GM19372 (cell line): ENCODE measurements at regions not wholly inside any gene's neighbourhood (a gene's known extent, or its start where the extent isn't known, plus 50 kb on each side); places are given as distances from the start of the nearest gene placed in this dataset.
"Not testable (repeated sequence)": the region's sequence is repeated elsewhere in the genome, so short reads cannot be mapped to it uniquely, and the experiment has no call there.

Experiments
- ATAC-seq: cut with Tn5 transposase; IDR thresholded peaks from one replicate; pipeline ENCODE4 v1.9.1; 2021; ENCODE audit warnings: mild to moderate bottlenecking, low read depth, moderate library complexity; ENCODE audit not compliant: unreplicated experiment

DNA sequence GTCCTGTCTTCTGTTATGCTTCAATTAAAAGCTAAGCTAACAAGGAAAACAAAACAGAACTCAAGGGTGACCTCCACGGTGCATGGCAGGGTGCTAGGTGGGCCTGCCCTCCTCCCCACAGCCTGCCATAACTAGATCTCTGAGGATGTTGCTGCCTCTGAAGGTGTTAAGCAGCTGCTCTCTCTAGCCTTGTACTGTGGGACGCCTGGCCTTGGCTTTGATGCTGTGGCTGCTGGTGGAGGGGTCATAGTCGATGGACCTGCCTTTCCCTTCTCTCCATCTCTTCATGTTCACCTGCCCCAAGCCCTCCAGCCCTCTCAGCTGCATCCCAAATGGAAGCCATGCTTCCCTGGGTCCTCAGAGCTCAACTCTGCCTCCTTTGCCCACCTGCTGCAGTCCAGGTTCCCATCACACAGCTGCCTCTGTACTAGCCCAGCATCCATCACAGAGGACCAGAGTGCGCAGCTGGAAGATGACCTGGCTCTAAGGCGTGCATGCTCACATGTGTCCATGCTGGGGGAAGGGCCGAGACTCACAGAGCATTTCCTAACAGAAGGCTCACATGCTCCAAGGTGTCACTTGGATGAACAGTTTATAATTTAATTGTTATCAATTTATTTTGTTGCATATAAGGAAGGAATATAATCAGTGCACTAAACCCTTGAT, 180.3 kb upstream of the E2F8 start:
- ATAC-seq, result no peak

DNA sequence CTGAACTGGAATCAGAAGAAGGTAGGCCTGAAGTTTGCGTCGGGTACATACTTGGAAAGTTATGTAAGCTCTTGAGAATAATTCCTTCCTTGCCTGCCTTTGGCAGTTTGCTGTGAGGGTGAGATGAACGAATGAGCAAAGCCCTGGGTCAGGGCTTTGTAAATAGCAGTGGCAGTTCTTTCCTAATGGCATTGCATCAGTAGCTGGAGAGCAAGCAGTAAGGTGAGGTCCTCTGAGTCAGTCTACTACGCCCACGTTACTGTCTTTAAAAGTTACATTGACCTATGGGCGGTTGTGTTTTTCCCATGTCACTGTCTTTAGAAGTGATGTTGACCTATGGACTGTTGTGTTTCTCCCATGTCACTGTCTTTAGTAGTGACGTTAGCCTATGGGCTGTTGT, 179.1 kb upstream of the E2F8 start:
- ATAC-seq, result no peak

DNA sequence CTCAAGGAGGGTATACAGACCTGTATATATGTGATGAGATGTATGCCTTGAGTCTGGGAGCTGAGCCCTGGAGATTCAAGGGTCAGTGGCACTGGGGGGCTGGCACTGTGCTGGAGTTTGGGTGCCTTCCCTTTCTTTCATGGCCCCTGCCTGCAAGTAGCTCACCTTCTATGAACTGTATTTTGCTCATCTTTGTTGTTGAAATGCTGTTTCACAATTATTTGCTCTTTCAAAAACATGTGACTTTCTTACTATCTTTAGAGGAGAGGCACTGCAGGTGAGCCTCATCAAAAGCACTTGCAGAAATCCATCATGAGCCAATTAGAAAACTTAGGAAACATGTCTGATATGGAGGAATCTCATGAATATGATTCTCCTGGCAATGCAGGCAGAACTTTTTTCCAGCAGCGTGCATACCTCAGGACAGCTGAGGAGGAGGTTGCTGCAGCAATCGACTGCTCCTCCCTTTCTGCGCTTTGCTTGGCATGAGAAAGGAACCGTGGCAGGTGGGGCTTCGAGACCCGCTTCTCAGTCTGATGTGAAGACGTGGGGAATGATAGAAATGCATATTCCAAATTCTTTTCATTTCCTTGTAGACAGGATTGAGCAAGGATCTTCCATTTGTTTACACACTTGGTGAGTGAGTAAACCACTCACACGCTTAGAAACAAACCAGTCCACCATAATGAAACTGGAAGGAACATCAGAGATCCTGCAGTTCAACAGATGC, 178.4 kb upstream of the E2F8 start:
- no peak for ATAC-seq

DNA sequence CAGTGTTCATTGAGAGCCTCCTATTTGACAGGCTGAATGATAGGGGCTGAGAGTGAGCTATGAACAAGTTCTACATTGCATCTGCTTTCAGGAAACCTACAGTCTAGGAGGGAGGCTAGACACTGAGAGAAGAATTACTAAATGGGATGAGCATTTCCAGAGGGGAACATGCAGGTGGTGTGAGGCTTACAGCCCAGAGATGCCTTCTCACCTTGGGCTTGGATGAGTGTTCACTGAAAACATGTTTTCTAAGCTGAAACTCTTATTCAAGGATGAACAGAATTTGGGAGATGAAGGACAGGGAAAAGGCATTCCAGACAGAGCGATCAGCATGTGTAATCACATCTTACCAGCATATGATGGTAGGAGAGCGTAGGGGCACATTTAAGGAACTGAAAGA, 177.5 kb upstream of the E2F8 start:
- ATAC-seq, result no peak

DNA sequence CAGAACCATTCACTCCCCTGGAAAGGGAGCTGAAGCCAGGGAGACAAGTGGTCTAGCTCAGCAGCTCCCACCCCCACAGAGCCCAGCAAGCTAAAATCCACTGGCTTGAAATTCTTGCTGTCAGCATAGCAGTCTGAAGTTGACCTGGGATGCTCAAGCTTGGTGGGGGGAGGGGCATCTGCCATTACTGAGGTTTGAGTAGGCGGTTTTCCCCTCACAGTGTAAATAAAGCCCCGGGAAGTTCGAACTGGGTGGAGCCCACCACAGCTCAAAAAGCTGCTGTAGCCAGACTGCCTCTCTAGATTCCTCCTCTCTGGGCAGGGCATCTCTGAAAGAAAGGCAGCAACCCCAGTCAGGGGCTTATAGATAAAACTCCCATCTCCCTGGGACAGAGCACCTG, 171.3 kb upstream of the E2F8 start:
- ATAC-seq, result not testable (repeated sequence)

DNA sequence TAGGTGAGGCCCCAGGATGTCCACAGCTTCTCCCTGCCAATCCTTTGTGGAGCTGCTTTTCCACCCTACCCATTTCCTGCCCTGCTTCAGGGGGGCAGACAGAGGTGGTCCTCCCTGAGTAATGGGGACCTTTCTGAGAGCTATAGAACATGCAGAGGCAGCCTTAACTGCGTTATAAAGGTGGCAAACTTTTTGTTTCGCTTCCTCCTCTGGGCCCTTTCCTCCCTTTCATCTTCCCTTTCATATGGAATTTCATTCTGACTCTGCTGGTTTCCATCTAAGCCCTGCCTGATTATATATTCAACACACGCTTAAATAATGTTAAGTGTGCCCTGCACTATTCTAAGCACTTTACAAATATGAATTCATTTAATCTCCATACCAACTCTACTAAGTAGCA, 169.3 kb upstream of the E2F8 start:
- ATAC-seq, result no peak

DNA sequence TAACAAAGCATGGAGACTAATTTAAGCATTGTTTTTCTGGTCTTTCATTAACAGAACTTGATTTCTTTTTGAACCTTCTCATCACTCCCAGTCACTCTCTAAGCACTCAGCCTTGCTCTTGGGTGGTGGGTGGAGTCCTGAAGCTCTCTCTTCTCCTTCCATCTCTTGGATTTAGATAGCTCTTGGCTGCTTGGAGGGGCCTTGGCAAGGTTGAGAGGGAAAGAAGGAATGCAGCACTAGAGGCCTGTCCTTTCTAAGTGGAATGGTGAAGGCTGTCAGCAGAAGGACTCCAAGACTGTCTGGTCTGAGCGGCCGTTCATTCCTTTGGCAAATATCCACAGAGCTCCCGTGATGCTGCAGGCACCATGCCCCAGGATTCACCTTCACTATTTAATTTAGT, 168.6 kb upstream of the E2F8 start:
- no peak for ATAC-seq

DNA sequence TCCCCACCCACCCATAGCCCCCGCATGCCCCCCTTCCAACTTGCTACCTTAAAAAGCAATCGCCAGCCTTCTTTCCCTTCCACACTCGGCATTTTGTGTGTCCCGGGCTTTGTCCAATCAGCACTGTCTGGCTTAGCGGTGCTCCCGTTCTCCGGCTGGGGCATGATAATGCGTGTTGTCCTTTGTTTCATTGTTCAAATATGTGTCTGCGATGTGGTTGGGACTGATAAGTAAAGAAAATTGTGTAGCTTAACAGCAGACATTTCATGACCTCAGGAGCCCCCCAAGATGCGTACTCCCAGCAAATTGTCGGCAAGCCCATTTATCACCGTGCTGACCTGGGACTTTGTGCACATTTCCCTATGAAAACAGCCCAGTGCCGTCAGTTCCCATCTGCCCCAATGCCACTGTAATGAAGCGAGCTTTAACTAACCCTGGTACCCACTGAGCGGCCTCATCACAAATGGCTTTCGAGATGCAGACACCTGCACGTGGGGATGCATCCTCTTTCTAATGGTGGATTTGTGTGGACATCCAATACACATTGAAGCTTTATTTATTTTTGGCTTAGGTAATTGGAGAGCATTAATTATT, 167.0 kb upstream of the E2F8 start:
- ATAC-seq, result no peak

DNA sequence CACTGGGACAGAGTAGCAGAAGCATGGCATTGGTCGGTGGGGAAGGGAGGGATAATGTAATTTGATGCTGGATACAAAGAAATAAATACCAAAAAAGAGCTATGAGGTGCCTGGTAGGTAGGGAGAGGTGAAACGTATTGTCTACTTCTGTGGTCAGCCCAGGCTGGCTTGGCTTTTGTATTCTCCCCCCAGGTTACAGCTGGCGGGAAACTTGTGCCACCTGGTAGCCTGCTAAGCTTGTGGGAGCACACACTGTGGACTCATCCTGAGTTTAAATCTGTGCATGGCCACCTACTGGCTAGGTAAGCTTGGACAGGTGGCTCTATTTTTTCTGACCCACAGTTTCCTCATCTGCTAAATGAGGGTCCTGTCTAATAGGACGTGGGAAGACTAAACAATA, 165.2 kb upstream of the E2F8 start:
- ATAC-seq, result no peak

DNA sequence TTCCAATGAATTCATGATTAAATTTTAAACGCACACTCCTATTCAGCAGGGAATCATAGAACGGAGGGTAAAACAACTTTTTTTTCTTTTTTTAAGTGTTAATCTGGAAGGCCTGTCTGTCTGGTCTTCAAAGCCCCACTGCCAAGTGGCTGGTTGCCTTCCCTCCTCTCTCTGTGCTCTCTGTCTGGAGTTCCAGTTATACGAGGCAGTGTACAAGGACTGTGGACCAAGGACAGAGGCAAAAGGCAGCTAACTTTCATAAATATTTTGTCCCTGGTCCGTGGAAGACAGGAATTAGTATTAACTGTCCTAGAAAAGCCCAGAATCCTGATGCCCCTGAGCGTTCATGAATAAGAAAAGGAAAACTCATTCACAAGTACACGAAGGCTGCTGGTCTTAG, 164.0 kb upstream of the E2F8 start:
- no peak for ATAC-seq

DNA sequence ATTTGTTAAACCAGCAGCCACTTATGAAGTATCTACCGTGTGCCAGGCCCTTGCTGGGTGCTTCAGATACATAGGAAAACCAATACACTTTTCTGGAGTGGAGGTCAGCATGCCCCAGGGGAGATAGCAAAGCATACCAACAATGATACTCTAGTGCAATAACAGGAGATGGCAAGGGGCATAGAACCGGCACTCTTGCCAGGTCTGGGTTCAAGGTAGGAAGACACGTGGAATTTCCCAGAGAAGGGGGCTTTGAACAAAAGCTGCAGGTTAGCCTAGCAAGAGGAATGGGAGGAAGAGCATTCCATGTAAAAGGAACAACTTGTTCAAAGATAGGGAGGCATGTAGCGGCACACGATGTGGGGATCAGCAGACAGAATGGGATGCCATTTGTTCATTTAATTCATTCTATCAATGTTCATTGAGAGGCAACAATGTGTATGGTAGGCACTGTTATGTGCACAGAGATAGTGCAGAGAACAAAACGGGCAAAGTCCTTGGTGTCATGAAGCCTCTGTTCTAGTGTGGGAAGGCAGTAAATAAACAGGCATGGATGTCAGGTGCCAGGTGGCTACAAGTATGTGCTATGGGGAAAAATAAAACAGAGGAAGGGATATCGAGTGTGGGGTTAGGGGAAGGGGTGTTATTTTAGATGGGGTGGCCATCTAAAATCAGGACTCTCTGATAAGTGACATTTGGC, 162.6 kb upstream of the E2F8 start:
- ATAC-seq, result no peak

DNA sequence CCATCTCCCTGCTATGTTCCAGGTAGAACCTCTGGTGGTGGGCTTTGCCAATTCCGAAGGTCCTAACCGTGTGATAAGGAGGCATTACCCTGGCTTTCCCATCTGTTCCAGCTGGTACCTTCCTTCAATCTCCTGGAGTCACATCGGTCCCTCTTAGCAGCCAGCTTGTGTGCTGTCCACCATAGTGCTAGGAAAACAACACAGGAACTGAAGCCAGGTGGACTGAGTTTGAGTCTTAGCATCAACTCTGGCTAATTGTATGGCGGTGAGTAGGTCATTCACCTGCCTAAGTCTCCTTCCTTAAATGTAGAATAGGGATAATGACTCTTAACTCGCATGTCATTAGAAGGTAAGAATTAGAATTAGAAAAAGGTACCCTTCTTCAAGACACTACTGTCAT, 159.6 kb upstream of the E2F8 start:
- no peak for ATAC-seq

DNA sequence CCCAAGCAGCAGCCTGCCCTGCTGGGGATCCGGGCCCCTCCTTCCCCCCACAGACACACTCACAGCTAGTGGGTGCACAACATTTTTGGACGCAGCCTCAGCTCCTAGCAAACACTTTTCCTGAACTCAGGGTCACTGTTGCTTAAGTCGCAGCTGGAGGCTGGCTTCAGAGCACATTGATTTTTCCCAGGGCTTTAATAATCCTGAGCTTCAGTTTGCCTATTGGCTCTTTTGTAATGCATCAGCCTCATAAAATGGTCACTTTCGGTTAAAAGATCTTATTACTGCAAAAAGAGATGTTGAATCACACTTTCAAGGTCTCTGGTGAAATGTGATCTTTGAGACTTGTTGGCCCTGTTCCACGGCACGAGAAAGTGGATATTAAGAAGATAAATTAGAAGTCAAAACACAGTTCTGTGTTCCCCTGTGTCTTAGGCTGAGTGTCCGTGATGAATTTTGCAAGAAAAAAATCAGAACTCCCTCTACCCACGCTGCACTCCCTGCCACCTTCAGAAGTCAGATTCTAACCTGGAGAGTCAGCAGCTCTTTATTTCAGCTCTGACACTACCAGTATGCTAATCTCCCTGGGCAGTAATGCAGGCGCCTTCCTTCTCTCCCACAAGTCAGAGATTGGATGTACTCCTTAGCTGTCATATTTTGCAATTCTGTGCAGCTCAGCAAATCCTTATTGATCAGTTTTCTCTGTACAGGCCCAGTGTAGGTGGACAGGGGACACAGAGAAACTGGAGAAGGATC, 158.2 kb upstream of the E2F8 start:
- no peak for ATAC-seq

DNA sequence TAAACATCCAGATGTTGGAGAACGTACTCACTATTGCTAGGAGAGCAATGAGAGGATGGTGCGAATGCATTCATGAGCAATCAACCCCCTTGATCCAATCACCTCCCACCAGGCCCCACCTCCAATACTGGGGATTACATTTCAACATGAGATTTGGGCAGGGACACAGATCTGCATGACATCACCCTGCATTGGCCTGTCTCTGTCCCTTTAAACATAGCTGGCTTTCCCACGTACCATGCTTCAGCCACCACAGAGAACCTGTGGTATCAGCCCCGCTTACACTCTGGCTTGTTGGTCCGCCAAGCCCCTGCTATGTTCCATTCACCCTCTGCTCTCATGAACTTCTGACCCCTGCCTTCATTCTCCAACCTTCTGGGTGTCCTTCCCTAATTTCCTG, 157.5 kb upstream of the E2F8 start:
- no peak for ATAC-seq

DNA sequence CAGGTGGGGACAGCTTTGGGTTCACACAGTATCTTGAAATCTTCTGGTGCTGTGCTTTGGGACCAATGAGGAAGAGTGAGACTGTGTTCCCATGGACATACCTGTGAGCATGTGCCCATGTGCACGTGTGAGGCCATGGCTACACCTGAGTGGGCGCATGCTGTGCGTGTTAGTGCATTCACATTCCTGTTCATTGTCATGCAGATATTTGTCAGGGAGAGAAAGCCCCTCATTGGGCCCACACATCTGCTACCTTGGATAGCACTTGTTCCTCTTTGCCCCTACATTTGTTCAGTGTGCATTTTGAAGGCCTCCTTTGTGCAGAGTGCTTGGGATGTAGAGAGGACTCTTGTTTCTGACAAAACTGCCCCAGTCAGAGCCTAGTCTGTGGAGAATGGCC, 154.3 kb upstream of the E2F8 start:
- ATAC-seq, result no peak

DNA sequence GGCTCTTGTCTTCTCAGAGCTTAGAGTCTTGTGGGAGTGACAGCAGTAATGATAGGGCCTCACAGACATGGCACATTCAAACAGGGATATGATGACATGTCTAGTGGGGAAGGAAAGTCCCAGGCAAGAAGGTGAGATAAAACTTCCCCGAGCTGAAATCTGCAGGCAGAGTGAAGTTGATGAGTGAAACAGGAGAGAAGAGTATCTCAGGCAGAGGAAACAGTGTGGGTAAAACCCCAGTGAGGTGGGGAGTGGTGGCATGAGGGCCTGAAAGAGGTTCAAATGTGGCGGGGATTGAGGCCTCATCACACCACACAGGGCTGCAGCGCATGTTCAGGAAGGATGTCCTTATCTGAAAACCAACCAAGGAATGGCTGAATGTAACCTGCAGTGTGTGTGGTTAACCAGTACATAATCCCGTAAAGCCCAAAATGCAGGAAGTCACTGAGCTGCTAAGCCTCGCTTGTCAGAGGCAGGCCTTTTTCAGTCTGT, 153.8 kb upstream of the E2F8 start:
- ATAC-seq, result peak; percentile 57

DNA sequence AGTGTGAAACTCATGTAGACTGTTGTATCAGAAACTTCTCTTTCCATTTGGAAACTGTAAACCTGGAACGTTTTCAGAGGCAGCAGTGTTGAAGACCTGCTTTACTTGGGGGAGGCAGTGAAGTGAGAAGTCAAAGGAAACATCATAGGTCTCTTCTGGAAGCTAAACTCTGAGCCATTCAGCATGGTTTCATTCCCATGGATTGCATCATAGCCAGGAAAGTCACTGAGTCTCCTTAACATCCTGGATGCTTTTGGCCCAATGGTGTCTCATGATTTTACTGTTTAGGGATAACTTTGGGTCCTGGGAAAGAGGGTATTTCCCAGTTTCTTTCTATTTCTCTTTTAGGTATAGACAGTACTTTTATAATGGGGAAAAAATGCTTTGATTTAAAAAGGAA, 153.2 kb upstream of the E2F8 start:
- ATAC-seq, result no peak

DNA sequence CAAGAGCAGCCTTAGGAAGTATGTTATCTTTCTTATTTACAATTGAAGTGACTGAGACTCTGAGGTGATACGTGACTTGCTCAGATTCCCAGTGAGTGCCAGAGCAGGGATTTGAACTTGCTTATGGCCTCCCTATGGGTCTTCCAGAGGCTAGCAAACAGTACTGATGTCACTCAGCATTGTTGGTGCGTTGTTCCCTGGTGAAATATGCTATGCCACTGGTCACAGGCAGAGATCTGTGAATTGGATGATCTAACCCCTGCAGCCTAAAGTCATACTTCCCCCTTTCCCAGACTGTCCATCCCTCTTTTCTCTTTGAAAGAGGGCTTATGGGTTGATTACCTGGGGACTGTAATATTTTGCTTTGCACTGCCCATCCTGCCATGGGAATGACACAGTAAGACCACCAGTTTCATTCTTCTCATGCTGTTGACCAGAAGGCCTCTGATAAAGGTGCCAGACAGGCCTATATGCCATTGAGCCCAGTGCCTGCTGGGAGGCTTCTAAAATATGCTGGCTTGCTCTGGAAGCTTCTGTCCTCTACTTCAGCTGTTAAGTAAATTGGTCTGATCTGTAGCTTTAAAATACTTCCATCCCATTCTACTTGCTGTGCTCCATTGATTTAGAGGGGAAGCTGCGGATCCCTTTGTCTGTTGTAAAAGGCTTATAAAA, 152.2 kb upstream of the E2F8 start:
- no peak for ATAC-seq

DNA sequence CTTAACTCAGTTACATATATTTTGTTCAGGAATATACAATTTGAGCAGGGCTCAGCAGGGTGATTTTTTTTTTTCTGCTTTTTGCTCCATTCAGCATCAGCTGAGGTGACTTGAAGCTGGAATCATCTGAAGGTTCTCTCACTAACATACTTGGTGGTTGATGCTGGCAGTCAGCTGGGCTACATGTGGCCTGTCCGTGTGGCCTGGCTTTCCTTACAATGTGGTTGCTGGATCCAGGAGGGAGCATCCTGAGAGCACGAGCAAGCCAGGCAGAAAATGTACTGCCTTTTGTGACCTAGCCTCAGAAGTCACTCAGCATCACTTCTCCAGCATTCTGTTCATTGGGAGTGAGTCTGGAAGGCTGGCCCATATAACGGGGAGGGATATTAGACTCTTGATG, 151.6 kb upstream of the E2F8 start:
- ATAC-seq, result no peak

DNA sequence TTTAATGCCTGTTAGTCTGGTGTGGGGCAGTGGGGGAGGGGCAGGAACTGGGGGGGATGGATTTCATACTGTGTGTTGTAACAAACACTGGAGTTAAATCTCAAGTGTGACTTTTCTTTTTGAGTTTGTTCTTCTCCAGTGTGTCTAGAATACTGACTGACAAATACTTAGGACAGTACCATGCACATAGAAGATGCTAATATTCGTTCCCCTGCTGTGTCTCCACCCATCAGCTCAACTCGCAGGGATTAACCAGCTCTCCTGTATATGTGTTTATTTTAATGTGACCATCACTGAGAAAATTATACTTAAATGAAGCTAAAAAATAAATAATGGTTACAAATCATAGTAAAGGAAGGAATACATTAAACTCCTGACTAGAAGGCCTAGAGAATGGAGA, 150.9 kb upstream of the E2F8 start:
- no peak for ATAC-seq
